LNCAP (cell line): ENCODE measurements at regions not wholly inside any gene's neighbourhood (a gene's known extent, or its start where the extent isn't known, plus 50 kb on each side); places are given as distances from the start of the nearest gene placed in this dataset.

Source experiments
- CTCF ChIP-seq: fragments of 450-650 bp; IDR thresholded peaks from 2 replicates; pipeline ENCODE4 v1.5.1; 2017; ENCODE audit warnings: mild to moderate bottlenecking

GRCh38 chr4:123856689-123857545 is 460.3 kb downstream of the SPRY1 start:
- no peak for TF ChIP-seq CTCF

GRCh38 chr4:123858465-123858864 is 461.9 kb downstream of the SPRY1 start:
- no peak for TF ChIP-seq CTCF

GRCh38 chr4:123862812-123863211 is 466.2 kb downstream of the SPRY1 start:
- no peak for TF ChIP-seq CTCF

- no peak for TF ChIP-seq CTCF
These were observed 470.2 kb downstream of the SPRY1 start for GRCh38 chr4:123866796-123867195.

- TF ChIP-seq CTCF: no peak
These were observed 471.5 kb downstream of the SPRY1 start for GRCh38 chr4:123867910-123868587.

- no peak for TF ChIP-seq CTCF
These were observed 473.0 kb downstream of the SPRY1 start for GRCh38 chr4:123869286-123870215.

- TF ChIP-seq CTCF: no peak
These were observed 473.8 kb downstream of the SPRY1 start for GRCh38 chr4:123870216-123870876.
